HepG2 (cell line): ENCODE measurements at regions not wholly inside any gene's neighbourhood (a gene's known extent, or its start where the extent isn't known, plus 50 kb on each side); places are given as distances from the start of the nearest gene placed in this dataset.

ENCODE experiments used
- ATF7 ChIP-seq, 2 experiments: fragments of 450-650 bp in 1 of 2; sonication (generic) in 1 of 2; formaldehyde crosslinking in 1 of 2; IDR thresholded peaks; 2 replicates each; pipeline versions ENCODE4 v1.4.0 to v1.6.1; 2016 to 2020; ENCODE audit warnings: antibody characterized with exemption in 1 of 2, mild to moderate bottlenecking in 1 of 2, missing genetic modification reagents in 1 of 2
- MAFF ChIP-seq: IDR thresholded peaks from 2 replicates; pipeline ENCODE4 v1.6.1; 2011; ENCODE audit warnings: low read depth, low read length, improper control_type of control experiment
- SAFB2 ChIP-seq: sonication (generic); formaldehyde crosslinking; IDR thresholded peaks from 2 replicates; pipeline ENCODE4 v1.5.1; 2020; ENCODE audit warnings: missing genetic modification reagents, low read depth, mild to moderate bottlenecking, borderline replicate concordance
- TF ChIP-seq, protein P1 (sequence below): sonication (generic); formaldehyde crosslinking; IDR thresholded peaks from 2 replicates; pipeline ENCODE4 v1.5.0; 2020; ENCODE audit warnings: mild to moderate bottlenecking, missing genetic modification reagents, moderate library complexity

DNA sequence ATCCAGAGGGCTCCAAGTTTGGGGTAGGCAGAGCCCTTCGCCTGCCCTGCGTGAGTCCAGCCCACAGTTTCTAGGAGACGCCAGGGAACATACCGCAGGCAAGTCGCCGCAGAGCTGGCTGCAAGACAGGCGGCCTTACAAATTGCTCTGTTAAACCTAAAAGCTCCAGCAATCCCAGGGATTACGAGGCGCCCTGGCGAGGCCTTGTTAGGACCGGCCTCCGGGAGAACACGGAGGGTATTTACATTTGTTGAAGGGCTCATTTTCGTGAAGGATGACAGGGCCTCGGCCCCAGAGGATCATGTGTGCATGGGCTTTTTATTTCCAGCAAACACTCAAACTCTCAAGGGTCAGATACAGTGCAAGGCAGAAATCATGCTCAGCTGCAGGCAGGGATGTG is 77.6 kb upstream of the FOXF1 start:
- TF ChIP-seq, protein P1, sequence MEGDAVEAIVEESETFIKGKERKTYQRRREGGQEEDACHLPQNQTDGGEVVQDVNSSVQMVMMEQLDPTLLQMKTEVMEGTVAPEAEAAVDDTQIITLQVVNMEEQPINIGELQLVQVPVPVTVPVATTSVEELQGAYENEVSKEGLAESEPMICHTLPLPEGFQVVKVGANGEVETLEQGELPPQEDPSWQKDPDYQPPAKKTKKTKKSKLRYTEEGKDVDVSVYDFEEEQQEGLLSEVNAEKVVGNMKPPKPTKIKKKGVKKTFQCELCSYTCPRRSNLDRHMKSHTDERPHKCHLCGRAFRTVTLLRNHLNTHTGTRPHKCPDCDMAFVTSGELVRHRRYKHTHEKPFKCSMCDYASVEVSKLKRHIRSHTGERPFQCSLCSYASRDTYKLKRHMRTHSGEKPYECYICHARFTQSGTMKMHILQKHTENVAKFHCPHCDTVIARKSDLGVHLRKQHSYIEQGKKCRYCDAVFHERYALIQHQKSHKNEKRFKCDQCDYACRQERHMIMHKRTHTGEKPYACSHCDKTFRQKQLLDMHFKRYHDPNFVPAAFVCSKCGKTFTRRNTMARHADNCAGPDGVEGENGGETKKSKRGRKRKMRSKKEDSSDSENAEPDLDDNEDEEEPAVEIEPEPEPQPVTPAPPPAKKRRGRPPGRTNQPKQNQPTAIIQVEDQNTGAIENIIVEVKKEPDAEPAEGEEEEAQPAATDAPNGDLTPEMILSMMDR: no peak
- TF ChIP-seq SAFB2 (no peak), MAFF (no peak), ATF7 (IDR thresholded peaks at IDR 0.05) (no peak), ATF7 (CRISPR knock-in tag; IDR thresholded peaks at IDR 0.05) (no peak)
